ENCODE measurements at regions not wholly inside any gene's neighbourhood (a gene's known extent, or its start where the extent isn't known, plus 50 kb on each side); places are given as distances from the start of the nearest gene placed in this dataset.

- DNase-seq (ENCODE audit: low spot score): no peak
Measured at GRCh38 chr1:18561967-18562366, 68.7 kb upstream of the PAX7 start.

- no peak for DNase-seq (ENCODE audit: low spot score)
Measured at GRCh38 chr1:18564676-18565075, 66.0 kb upstream of the PAX7 start.

GRCh38 chr1:18565321-18565720, 65.3 kb upstream of the PAX7 start:
- no peak for DNase-seq (ENCODE audit: low spot score)

- no peak for DNase-seq (ENCODE audit: low spot score)
Measured at GRCh38 chr1:18568489-18568888, 62.2 kb upstream of the PAX7 start.

- no peak for DNase-seq (ENCODE audit: low spot score)
Measured at GRCh38 chr1:18569251-18569650, 61.4 kb upstream of the PAX7 start.

- no peak for DNase-seq (ENCODE audit: low spot score)
Measured at GRCh38 chr1:18569811-18570545, 60.7 kb upstream of the PAX7 start.

- no peak for DNase-seq (ENCODE audit: low spot score)
Measured at GRCh38 chr1:18571275-18571674, 59.4 kb upstream of the PAX7 start.

- DNase-seq (ENCODE audit: low spot score): peak; percentile 39
Measured at GRCh38 chr1:18572022-18572880, 58.4 kb upstream of the PAX7 start.

GRCh38 chr1:18573170-18573569, 57.5 kb upstream of the PAX7 start:
- peak; percentile 17 for DNase-seq (ENCODE audit: low spot score)

- no peak for DNase-seq (ENCODE audit: low spot score)
Measured at GRCh38 chr1:18574754-18575153, 55.9 kb upstream of the PAX7 start.

- peak; percentile 41 for DNase-seq (ENCODE audit: low spot score)
Measured at GRCh38 chr1:18575620-18576019, 55.0 kb upstream of the PAX7 start.

- no peak for DNase-seq (ENCODE audit: low spot score)
Measured at GRCh38 chr1:18578271-18578670, 52.4 kb upstream of the PAX7 start.

- DNase-seq (ENCODE audit: low spot score): peak; percentile 60
Measured at GRCh38 chr1:18579267-18579666, 51.4 kb upstream of the PAX7 start.

- DNase-seq (ENCODE audit: low spot score): no peak
Measured at GRCh38 chr1:18580047-18580446, 50.6 kb upstream of the PAX7 start.

- no peak for DNase-seq (ENCODE audit: low spot score)
Measured at GRCh38 chr1:18580691-18581419, 49.8 kb upstream of the PAX7 start.
